Transverse colon (tissue), 3 donors: ENCODE measurements at regions not wholly inside any gene's neighbourhood (a gene's known extent, or its start where the extent isn't known, plus 50 kb on each side); places are given as distances from the start of the nearest gene placed in this dataset.

ENCODE experiments used
- POLR2A ChIP-seq: fragments of 450-650 bp; IDR thresholded peaks from one replicate; pipeline ENCODE4 v1.6.1; 2016; ENCODE audit warnings: antibody characterized with exemption, mild to moderate bottlenecking, moderate library complexity
- POLR2AphosphoS5 ChIP-seq, 3 donors: sonication (generic); formaldehyde crosslinking; IDR thresholded peaks; one replicate each; pipeline ENCODE4 v1.6.1; 2016; ENCODE audit warnings: antibody characterized with exemption in 3 of 3

DNA sequence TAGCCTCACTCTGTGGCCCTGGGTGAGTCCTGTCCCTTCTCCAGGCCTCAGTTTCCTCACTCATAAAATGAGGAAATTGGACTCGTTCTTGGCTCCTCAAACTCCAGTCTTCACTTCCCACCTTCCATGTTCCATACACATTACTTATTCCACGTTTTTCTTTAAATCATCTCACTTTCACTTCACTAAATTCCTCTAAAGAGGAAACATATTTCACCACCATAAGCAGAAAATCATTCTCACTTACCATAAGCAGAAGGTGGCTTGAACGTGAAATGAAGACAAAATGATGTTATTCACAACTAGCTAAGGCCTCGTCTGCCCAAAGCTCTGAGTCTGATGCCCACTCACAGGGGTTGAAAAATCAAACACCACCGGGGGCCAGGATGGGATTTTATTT is 278.3 kb downstream of the ADGRD1 start:
- no peak for TF ChIP-seq POLR2A
- no peak for TF ChIP-seq POLR2AphosphoS5 (IDR thresholded peaks at IDR 0.05)
